Ovary (tissue), 3 donors: ENCODE measurements at regions not wholly inside any gene's neighbourhood (a gene's known extent, or its start where the extent isn't known, plus 50 kb on each side); places are given as distances from the start of the nearest gene placed in this dataset.

Experiments used
- EP300 ChIP-seq: sonication (generic); formaldehyde crosslinking; IDR thresholded peaks from one replicate; pipeline ENCODE4 v1.6.1; 2017; ENCODE audit warnings: antibody characterized with exemption
- POLR2A ChIP-seq: fragments of 450-650 bp; IDR thresholded peaks from one replicate; pipeline ENCODE4 v1.6.1; 2017; ENCODE audit warnings: antibody characterized with exemption, mild to moderate bottlenecking, moderate library complexity
- TF ChIP-seq, protein P1 (sequence below), 3 donors: fragments of 450-650 bp in 2 of 3; fragments of 200-600 bp in 1 of 3; IDR thresholded peaks; one replicate each; pipeline versions ENCODE4 v1.5.1 to v1.8.0; 2016 to 2022; ENCODE audit warnings: antibody characterized with exemption in 3 of 3, mild to moderate bottlenecking in 1 of 3
- donor health status: DM: no; HTN: no; CAD: no.

GRCh38 chr13:105643966-105644365 is 891.5 kb downstream of the EFNB2 start:
- TF ChIP-seq EP300 (no peak), POLR2A (no peak)
- TF ChIP-seq, protein P1, sequence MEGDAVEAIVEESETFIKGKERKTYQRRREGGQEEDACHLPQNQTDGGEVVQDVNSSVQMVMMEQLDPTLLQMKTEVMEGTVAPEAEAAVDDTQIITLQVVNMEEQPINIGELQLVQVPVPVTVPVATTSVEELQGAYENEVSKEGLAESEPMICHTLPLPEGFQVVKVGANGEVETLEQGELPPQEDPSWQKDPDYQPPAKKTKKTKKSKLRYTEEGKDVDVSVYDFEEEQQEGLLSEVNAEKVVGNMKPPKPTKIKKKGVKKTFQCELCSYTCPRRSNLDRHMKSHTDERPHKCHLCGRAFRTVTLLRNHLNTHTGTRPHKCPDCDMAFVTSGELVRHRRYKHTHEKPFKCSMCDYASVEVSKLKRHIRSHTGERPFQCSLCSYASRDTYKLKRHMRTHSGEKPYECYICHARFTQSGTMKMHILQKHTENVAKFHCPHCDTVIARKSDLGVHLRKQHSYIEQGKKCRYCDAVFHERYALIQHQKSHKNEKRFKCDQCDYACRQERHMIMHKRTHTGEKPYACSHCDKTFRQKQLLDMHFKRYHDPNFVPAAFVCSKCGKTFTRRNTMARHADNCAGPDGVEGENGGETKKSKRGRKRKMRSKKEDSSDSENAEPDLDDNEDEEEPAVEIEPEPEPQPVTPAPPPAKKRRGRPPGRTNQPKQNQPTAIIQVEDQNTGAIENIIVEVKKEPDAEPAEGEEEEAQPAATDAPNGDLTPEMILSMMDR (IDR thresholded peaks at IDR 0.05): no peak
